ENCODE measurements at regions not wholly inside any gene's neighbourhood (a gene's known extent, or its start where the extent isn't known, plus 50 kb on each side); places are given as distances from the start of the nearest gene placed in this dataset.

DNA sequence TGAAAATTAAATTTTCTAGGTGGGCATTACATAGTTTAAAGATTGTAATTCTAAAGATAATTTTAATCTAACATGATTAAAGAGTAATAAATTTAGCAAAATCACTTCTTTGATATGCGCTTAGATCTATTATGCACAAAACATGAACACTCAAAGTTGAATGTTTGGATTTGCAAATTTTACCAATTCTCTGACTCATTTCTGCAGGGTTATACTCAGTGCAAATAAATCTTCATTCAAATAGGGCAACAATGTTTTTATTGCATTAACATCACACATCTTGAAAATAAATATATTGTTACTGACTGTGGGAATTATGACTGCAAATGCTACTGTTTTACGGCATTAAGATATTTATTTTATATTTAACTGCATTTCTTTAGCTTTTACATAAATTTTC is 110.7 kb downstream of the OGFRL1 start:
- no peak for DNase-seq

DNA sequence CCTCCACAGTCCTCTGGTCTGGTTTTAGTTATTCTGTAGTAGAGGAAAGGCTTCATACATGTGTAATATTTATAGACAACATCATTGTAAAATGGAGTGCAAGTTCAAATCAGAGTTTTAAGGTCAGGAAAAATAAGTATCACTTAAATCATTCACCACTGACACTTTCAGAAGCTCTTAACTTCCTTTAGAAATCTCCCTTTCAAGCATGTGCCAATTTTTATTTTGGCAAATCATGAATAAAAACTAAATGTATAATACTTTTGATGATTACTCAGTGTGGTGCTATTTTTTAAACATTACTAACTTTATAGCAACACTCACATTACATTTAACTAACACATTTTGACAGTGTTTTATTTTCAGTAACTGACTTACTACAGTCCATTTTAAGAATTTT is 112.2 kb downstream of the OGFRL1 start:
- no peak for DNase-seq

DNA sequence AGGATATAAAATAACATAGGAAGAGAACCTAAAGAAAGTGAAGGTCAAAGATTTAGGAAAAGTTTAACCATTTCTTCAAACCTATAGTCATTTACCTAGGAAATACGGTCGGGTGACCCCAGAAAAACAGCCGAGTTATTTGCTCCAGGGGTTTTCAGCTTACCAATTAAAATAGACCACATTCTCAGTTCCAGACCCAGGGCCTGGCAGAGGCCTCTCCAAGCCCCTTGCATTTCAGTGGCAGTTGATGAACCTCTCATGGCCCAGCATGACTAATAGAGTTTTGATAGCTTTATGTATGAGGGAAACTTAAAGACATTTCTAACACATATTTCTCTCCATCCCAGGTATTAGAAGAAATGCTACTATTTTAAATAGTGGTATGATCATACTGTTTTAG is 113.5 kb downstream of the OGFRL1 start:
- no peak for DNase-seq

- no peak for DNase-seq
Observed at GRCh38 chr6:71403422-71404134, 115.0 kb downstream of the OGFRL1 start.

DNA sequence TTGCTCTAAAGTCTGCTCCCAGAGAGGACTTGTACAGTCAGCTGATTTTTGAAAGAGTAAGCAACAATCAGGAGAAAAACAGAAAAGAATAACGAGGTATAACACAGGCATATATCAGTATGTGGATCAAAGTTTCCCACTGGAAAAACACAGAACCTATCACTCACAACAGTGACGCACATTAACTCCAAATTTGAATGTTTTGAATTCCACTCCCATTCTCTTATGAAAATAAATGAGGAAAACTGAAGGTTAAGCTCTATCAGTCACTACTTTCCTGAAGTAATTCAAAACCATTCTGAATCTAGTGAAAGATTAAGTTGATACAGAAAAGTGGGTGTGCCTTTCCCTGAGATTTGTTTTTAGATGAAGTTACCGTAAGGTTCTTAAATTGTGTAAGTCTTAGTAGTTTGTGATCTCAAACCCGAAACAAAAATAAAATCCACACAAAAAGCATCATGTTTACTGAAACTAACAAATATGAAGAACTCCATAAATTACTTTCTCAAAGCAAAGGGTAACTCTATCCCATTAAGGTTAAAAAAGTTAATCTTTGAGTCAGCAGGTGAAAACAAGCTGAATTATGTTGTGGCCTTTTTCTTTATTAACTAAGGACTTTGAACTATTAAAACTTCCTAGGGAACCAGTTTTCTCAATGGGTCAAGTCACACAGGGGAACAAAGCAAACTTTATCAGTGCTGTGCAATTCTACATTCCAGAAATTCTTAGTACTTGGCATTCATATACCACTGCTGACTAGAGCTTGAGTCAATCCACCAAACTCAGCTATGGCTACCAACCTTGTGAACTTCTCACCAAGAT is 115.7 kb downstream of the OGFRL1 start:
- DNase-seq = no peak

- no peak for DNase-seq
Observed at GRCh38 chr6:71404967-71405278, 116.3 kb downstream of the OGFRL1 start.

- no peak for DNase-seq
Observed at GRCh38 chr6:71405416-71405815, 116.8 kb downstream of the OGFRL1 start.

- DNase-seq = no peak
Observed at GRCh38 chr6:71406865-71407860, 118.6 kb downstream of the OGFRL1 start.

- no peak for DNase-seq
Observed at GRCh38 chr6:71408787-71409723, 120.4 kb downstream of the OGFRL1 start.

GRCh38 chr6:71410164-71410566 is 121.6 kb downstream of the OGFRL1 start:
- peak in 1 of 5 experiments; percentile 11 for DNase-seq

- no peak for DNase-seq
Observed at GRCh38 chr6:71410681-71411080, 122.1 kb downstream of the OGFRL1 start.

- DNase-seq = no peak
Observed at GRCh38 chr6:71411882-71412281, 123.3 kb downstream of the OGFRL1 start.

DNA sequence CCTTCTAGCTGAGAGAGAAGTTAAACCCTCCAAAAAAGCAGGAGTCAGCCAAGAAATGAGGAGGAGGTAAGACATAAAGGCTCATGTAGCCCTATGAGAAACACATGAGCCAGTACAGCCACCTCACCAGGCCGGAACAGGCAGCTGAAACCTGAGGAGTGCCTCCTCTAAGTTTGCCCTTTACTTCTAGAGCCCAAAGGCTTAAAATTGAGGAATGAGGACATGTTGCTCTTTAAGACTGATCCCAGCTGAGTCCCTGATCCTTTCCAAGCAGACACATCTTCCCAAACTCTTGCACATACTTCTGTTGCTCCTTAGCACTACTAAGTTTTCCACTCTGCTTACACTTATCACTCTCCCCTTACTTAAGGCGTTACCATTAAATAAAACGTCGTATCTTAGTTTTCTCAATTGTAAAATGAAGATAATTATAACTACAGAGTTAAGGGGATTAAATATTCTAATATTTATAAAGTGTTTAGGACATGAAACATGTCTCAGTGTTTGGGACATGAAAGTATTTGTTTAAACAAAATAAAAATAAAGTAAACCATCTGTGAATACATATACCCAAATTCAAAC is 124.0 kb downstream of the OGFRL1 start:
- no peak for DNase-seq

- no peak for DNase-seq
Observed at GRCh38 chr6:71414486-71414885, 125.9 kb downstream of the OGFRL1 start.

- DNase-seq = no peak
Observed at GRCh38 chr6:71419217-71420094, 130.8 kb downstream of the OGFRL1 start.

GRCh38 chr6:71420095-71420692 is 131.6 kb downstream of the OGFRL1 start:
- DNase-seq = no peak

- no peak for DNase-seq
Observed at GRCh38 chr6:71420693-71421328, 132.2 kb downstream of the OGFRL1 start.

- no peak for DNase-seq
Observed at GRCh38 chr6:71421611-71422010, 133.0 kb downstream of the OGFRL1 start.

DNA sequence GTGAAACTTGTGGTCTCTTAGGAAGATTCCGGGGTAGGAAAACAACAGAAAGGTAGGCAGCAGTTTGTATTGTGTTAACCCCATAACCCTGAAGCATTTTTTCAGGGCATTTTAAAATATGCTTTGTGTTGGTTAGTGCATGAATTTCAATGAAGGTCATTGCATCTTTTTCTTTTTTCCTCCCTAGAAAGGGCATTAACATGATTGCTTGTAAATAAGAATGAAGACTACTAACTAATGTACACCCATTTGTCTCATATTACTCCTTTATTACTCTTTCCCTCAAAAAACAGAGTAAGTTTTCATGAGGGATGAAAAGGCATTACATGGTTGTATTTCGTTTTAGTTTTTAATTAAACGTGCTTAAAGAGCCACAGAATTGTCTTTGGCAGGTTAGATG is 141.4 kb downstream of the OGFRL1 start:
- no peak for DNase-seq

- no peak for DNase-seq
Observed at GRCh38 chr6:71433441-71433840, 144.8 kb downstream of the OGFRL1 start.
